HG03095 (cell line): ENCODE measurements at regions not wholly inside any gene's neighbourhood (a gene's known extent, or its start where the extent isn't known, plus 50 kb on each side); places are given as distances from the start of the nearest gene placed in this dataset.
A peak's percentile ranks its signal among the peaks of the same experiment; 100 is the strongest.

Source experiments
- ATAC-seq: cut with Tn5 transposase; IDR thresholded peaks from one replicate; pipeline ENCODE4 v1.9.1; 2021; ENCODE audit warnings: moderate library complexity; ENCODE audit not compliant: unreplicated experiment

DNA sequence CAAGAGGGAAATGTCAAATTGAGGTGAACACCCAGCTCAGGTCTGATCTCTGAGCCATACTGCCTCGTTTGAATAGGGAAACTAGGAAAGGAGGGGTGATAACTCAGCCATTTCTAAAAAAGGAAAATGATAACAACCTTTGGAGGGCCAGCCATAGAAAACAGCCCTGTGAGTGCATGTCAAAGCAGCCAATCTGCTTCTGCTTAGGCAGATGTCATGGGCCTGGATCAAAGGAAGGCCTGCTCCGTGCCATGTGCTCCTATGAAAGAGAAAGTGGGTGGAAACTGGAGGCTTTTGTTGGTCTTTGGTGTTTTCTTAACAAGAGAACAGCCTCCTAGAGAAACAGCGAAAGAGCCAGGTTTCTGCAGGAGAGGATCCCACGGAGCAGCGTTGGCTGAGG, 428.0 kb downstream of the DHX35 start:
- ATAC-seq: no peak

GRCh38 chr20:39381595-39381994, 419.5 kb downstream of the DHX35 start:
- ATAC-seq: no peak

DNA sequence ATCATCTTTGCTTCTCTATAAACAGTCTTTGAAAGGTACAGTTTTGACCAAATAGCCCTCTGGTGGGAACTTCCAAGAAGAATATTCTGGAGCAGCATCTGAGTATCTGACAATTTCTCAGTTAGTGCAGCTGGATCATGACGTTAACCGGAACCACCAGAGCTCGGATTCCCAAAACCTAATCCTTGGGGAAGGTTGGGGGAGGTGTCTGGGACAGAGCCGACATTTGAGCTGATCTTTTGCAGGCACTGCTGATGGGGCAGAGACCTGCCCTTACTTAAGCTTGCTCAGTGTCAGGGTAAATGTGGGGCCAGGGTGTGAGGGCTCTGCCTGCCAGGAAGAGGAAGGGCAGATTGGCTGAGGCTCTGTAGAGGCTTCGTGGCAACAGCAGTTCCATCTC, 416.6 kb downstream of the DHX35 start:
- no peak for ATAC-seq

GRCh38 chr20:39376788-39377187, 414.6 kb downstream of the DHX35 start:
- ATAC-seq: no peak

GRCh38 chr20:39364320-39364719, 402.2 kb downstream of the DHX35 start:
- no peak for ATAC-seq

- ATAC-seq: no peak
These were observed 398.0 kb downstream of the DHX35 start for GRCh38 chr20:39359981-39360620.

GRCh38 chr20:39358052-39358451, 395.9 kb downstream of the DHX35 start:
- ATAC-seq: no peak

GRCh38 chr20:39356908-39357307, 394.8 kb downstream of the DHX35 start:
- no peak for ATAC-seq

- ATAC-seq: no peak
These were observed 387.1 kb downstream of the DHX35 start for GRCh38 chr20:39349240-39349639.

- ATAC-seq: no peak
These were observed 385.5 kb downstream of the DHX35 start for GRCh38 chr20:39347626-39348025.

DNA sequence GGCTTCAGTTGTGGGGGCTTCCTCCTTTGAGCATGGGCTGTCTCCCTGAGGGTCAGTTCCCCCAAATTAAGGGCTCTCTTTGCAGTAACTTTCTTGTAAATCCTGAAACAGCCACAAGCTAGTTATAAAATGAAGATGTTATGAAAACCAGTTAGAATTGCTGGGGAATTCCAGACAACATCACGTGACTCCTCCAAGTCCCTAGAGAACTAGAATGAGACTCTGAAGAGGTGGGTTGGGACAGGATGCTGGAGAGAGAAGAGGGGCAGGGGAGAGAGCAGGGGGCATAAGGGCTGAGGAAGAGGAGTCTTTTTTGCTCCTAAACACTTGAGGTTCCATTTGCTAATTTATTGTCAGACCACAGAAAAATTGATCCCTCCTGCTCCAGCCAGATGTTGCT, 380.3 kb downstream of the DHX35 start:
- no peak for ATAC-seq

GRCh38 chr20:39338469-39339376, 376.6 kb downstream of the DHX35 start:
- ATAC-seq: peak; percentile 96

GRCh38 chr20:39333211-39333610, 371.1 kb downstream of the DHX35 start:
- ATAC-seq: no peak

- ATAC-seq: no peak
These were observed 366.2 kb downstream of the DHX35 start for GRCh38 chr20:39328347-39328746.

GRCh38 chr20:39326050-39326449, 363.9 kb downstream of the DHX35 start:
- no peak for ATAC-seq

- ATAC-seq: no peak
These were observed 356.8 kb downstream of the DHX35 start for GRCh38 chr20:39318911-39319310.

DNA sequence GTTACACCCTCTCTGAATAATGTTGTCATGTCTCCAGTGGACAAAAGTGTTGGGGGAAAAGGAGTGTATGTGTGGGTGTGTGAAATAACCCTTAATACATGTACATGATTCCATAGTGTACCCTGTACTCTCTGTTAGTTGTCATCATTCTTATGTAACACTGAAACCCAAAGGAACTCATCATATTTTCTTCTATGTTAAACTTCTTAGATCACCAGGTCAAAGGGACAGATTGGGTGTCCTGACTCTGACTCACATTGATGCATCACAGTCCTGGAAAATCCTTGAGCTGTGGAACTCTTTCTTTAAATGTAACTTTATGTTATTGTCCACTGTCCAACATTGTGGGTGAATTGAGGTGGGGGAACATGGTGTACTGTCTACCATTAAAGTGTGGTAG, 350.5 kb downstream of the DHX35 start:
- ATAC-seq: no peak

- ATAC-seq: no peak
These were observed 349.8 kb downstream of the DHX35 start for GRCh38 chr20:39311851-39312506.

DNA sequence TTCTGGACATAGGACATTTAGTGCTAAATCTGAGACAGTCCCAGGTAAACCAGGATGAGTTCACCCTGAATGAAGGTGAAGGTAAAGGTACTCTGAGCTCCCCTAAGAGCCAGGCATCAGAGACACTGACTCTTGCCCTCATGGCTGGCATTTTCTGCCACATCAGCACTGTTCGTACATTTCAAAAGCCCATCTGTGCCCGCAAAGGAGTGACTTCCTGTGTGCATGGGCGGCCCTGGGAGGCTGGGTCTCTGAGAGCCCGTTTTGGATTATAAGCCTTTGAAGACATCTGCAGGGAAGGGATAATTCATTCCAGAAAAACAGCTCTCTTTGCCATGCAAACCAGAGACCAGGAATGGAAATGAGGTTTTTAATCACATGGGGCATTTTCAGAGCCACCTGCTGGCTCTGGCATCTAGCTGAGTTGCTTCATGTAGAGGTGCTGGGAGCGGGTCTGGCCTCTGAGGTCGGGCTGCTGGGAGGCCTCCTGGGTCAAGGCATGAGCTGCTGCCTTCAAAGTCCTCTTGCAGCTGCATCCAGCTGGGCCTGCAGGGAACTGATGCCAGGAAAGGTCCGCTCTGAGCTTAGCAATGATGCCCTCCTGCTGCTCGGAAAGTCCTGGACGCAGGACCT, 348.3 kb downstream of the DHX35 start:
- no peak for ATAC-seq

DNA sequence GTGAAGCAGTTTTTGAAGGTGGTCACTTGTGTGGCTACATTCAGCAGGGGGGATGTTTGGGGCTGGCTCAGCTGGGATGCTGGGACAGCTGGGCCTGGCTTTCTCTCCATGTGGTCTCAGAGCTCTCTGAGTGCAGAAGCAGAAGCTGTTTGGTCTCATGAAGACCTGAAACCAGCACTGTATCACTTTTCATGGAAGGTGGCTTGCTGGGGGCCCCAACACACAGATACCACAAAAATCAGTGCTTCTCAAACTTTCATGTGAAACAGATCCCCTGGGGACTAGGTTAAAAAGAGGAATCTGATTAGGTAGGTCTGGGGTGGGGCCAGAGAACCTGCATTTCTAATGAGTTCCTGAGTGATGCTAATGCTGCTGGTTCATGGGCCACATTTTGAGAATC, 347.3 kb downstream of the DHX35 start:
- ATAC-seq: no peak

GRCh38 chr20:39302312-39302711, 340.2 kb downstream of the DHX35 start:
- ATAC-seq: no peak
